GM18499 (cell line): ENCODE measurements at regions not wholly inside any gene's neighbourhood (a gene's known extent, or its start where the extent isn't known, plus 50 kb on each side); places are given as distances from the start of the nearest gene placed in this dataset.
"Not testable (repeated sequence)": the region's sequence is repeated elsewhere in the genome, so short reads cannot be mapped to it uniquely, and the experiment has no call there.

Experiments
- ATAC-seq: cut with Tn5 transposase; IDR thresholded peaks from one replicate; pipeline ENCODE4 v1.9.1; 2021; ENCODE audit warnings: moderate number of reproducible peaks; ENCODE audit not compliant: insufficient read depth, unreplicated experiment

DNA sequence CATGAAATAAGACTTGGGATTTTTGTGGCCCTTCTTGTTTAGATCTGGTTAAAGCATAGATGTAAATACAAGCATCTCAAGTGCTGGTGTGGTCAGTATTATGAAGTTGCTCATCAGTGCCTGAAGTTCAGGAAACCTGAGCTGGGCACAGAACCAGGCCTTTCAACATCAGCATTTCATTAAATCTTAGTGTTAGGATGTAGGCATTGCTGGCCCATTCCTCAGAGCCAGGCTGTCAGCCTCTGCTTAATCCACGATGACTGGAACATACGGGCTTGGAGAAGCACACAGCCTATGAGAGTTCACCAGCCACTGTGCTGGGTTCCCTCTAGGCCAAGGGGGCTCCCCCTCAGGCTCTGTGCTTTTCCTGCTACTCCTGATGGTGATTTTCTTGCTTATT lies 270.2 kb downstream of the EN1 start:
- ATAC-seq: no peak

DNA sequence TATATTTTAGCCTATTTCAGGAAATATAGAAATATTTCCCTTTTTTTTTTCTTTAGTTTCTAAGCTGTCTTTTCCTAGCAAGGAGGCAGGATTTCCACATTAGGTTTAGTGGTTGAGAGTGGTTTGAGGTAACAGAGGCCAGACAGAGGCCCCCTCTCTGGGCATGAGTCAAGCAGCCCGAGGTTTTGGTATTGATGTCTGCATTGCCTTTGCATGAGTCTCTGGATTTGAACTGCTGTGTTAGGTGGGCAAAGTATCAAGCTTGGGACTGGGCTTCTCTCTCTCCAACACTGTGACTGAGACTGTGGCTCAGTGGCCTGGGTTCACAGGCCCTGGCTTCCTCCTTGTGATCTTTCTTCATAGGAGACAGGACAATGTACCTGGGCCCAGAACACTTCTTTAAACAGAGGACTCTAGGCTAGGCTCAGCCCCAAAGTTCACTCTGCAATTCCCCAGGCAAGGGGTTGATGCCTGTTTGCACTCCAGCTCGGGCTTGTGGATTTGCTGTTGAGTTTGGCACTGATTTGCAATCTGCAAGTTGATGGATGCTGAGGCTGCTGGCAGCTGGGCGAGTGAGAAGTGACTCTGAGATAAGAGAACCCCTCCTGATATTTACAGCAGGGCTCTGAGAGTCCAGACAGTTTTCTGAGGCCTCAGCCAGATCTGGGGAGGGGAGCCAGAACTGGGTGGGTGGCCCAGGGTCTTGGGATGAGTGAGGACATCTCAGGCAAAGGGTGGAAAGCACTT lies 271.2 kb downstream of the EN1 start:
- no peak for ATAC-seq

DNA sequence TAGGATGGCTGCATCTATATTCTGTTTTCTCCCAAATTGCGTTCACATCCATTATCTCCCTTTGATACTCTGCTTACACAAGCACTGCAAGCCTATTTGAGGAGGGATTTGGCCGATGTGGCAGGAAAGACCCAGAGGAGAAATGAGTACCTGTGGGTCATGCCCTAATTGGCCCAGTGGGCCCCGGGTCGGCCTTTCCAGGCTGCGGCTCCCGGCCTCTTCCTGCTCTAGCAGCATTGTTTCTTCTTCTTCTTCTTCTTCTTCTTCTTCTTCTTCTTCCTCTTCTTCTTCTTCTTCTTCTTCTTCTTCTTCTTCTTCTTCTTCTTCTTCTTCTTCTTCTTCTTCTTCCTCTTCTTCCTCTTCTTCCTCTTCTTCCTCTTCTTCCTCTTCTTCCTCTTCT lies 275.1 kb downstream of the EN1 start:
- ATAC-seq: not testable (repeated sequence)

DNA sequence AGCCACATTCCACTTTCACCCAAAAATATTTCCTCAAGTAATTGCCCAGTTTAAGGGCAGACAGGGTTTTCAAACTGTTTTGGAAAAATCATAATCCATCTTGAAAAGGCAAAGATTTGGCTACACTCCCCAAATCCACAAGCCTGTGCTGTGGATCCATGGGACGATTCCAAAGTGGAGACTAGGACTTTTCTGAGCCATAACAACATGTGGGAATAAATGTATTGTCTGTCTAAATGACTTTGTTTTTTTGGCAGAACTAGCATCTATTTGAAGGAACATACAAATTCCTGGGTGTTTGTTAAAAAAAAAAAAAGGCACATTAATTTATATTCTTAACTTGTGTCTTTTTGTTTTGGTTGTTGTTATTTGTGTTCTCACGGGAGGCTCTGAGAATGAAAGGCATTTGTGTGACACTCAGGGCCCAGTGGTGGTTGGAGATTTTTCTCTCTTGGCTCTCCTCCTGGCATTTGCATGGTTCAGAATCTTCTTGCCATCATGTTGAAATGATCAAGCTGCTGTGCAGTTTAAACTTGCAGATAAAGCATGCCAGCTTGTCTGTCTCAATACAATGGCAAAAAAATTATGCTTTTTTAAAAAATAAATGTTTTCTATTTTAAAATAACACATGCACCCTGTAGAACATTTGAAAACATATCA lies 277.4 kb downstream of the EN1 start:
- no peak for ATAC-seq

DNA sequence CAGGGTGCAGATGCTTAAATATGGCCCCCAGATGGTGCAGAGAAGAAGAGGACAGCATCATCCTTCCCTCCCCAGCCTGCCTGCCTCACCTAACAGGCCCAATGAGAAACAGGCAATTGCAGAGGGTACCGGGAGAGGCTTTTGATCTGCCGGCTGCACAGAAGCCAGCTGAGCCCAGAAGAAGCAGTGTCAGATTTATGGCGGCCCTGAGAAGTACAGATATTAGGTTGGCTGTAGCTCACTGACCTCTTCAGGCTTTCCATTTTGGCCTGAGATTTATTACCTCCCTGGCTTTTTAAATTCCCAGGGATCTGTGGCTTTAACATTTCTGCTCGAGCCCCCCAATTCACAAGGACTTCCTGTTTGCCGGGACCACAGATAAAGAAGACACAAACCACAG lies 278.7 kb downstream of the EN1 start:
- no peak for ATAC-seq

DNA sequence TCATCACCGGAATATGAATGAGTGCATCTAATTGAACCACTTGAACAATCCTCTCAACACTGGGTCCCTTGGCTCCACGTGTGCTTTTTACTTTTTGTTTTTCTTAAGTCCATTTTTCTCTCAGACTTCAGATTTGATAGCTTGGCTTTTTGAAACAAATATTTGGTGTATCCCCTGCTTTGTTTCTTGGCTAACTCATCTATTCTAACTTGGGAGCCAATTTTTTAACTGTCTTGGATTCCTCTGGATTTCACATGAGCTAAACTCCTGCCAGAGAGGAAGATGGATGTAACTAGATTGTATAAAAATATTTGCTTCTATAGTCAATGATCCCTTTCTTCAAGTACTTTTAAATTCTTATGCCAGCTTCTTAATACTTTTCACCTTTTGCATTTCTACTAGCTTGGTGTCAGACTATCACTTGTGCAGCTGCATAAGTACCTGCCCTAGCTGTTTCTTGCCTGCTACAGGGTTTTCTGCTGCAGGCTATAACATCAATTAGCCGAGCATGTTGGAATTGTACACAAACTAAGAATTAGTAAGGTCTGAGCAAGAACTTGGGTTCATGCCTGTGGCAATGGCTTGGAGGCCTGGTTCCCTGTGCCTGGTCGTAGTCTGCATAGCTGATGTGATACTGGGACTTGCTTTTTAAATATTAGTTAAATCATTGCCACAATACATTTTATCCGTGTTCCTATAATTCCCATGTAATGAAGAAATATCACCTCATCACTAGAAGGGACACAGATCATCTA lies 281.5 kb downstream of the EN1 start:
- no peak for ATAC-seq

DNA sequence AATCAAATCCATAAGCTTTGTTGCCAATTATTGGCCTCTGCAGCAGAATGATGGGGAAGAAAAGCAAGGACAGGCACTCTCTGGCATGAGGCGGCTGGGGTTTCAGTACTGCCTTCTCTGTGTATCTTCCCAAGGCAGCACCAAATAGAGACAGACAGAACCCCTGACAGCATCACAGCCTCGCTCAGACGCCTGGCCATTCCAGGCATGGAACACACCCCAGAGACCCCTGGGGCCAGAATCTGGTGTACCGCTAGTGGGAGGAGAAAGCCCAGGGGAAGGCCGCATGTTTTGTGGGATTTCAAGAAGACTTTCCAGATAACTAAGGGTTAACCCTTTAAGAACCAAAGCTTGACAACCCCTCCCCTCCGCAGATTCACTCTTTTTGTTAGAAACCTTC lies 282.1 kb downstream of the EN1 start:
- ATAC-seq: no peak

DNA sequence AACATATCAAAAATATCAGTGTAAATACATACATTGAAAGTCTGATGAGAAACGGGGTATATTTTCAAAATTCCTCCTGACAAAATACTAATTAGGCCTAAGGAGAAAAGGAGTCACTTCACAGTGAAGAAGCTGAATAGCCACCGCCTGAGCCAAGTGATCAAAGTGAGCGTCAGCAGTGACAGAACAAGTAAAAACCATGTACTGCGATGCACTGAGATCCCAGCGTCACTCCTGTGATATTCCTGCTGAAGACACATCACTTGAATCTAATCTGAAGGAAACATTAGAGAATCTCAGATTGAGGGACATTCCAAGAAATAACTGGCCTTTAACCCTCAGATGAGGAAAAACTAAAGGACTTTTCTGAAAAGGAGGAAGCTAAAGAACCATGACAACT lies 285.3 kb downstream of the EN1 start:
- ATAC-seq: no peak

DNA sequence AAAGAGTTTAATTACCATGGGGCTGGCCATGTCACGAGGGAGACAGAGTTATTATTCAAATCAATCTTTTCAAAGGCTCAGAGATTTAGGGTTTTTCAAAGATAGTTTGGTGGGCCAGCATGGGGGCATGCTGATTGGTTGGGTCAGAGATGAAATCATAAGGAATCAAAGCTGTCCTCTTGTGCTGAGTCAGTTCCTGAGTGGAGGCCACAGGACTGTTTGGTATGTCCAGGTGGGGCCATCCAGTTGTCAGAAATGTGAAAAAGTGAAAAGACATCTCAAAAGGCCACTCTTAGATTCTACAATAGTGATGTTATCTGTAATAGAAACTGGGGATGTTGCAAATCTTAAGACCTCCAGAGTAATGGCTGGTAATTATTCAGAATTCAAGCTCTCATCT lies 288.6 kb downstream of the EN1 start:
- ATAC-seq: no peak

DNA sequence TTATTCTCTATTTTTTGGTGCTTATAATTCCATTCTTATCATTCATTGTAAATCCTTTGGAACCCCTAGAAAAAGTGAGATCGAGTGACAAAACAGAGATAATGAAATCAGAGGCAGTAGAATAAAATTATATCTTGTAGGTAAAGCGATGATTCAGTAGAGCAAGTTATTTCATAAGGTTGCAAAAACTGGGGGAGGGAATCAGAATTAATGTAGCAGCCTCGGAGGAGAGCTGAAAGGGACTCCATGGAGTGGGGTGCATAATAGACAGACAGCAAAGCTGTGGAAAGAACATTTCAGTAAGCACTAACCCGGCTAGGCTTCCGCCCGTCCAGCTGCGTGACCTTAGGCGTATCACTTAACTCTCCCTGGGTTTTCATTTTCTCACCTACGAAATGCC lies 289.7 kb downstream of the EN1 start:
- ATAC-seq: no peak

DNA sequence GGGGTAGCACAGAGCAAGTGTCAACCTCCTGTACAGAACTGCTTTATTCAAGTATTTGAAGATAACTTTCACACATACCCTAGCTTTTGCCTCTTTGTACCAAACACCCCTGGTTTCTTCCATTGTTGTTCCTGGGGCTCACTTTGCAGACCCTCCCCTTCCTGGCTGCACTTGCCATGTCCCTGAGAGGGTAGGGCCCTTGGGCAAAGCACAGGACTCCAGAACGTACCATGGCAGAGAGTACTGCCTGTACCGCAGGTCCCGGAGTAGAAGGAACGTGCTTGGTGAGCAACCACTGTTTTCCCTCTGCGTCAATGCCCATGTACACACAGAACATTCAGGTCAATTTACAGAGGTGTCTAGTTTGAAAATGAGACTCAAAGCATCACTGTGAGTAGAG lies 290.4 kb downstream of the EN1 start:
- no peak for ATAC-seq

DNA sequence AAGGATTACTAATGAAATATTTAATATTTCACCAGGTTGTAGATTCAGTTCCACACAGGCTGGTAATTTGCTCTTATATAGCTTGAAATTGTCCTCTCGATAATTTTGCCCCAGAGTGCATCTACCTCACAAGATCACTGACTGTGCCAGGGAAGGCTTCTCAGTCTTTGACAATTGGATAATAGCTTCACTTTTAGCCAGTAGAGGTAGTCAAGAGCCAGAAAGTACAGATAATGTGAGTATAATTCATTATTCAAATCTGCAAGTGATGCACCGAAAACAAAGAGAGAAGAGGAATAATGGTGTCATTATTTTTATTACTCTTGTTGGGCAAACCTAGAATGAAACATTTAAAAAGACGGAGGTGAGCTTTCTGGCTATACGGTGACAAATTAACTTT lies 292.8 kb downstream of the EN1 start:
- ATAC-seq: no peak

DNA sequence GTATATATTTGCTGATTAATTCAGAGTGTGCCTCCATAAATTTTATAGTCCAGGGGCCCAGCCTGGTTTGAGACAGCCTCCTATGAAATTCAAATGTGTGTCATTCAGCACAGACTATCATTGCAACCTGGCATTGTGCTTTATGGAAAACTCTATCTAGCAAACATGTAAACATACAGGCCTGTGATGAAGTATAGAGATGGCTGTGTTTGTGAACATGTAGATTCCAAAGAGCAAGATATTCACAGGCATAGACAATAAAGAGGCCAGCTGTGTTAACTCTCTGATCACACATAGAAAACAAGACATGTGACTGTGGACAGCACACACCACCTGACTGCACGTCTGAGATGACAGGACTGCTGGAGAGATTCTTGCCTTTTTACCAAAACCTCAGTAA lies 297.9 kb downstream of the EN1 start:
- ATAC-seq: no peak

DNA sequence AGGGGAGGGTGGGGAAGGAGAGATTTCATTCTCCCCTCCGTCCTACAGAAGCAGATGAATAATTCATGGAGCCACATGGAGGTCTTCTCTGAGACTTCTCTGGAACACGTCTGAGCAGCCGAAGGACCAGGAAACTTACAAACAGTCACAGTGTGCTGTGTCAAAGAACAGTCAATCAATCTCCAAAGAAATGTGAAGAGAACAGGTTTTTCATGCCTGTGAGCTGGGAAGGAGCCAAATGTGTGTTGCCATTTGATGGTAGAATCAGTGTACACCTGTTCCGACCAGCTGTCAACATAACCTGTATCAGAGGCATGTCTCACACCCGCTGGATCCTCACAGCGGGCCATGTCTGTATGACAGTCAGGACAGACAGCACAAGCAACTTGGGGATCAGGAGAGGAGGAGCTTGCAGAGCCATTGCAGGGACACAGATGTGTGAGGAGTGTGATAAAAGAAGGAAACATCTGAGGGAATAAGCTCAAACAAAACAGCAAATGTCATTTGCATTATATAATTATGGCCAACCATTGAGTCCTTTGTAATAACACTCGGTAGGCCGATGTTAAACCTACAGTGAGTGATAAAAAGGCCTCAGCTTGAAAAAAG lies 298.5 kb downstream of the EN1 start:
- ATAC-seq: no peak

DNA sequence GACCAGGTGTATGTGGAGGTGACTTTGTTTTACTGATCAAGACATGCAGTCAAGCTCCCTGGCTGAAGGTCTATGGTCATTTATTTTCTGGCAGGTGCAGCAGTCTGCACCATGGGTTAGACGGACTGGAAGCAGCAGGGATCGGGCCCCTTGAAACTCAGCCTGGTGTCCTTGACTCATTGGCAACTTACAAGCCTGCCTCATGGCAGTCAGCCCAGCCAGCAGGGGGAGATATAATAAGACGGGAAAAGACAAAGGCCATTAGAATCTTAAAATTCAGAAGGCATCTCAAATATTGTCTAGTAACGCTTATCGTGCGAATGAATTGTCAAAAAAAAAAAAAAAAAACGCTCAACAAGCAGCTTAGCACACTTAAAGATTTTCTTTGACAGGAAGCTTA lies 308.2 kb downstream of the EN1 start:
- ATAC-seq: no peak

DNA sequence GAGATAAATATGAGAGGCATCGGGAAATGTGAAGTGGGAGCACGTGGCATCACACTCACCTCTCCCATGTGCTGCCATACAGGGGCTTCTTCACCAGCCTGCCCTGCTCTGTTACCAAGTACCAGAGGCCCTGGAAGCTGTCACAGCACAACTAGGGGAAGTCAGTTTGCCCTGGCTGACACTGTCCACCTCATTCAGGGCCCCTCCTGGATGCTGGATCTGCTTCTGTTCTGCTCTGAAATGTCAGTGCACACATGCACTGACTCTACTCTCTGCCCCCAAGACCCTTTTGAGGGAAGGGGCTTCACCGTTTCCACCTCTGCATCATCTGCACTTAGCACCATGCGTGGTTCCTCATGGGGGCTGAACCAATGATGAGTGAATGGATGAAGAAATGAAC lies 311.1 kb downstream of the EN1 start:
- no peak for ATAC-seq

DNA sequence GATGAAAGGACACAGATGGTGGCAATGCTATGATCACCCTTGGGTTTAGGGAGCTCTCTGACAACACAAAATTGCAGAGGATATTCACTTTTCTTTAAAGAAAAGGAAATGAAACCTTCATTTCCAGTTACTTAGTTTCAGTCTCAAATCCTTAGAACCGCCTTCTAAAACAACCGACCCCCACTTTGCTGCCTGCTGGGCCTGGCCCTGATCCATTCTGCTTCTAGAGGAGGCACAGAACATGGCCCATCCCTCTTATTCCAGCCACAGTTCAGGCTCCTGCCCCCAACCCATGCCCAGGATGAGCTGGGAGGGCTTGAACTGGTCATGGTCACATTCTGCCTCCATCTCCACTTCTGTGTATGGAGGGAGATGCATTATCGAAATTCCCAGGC lies 311.6 kb downstream of the EN1 start:
- ATAC-seq: no peak

DNA sequence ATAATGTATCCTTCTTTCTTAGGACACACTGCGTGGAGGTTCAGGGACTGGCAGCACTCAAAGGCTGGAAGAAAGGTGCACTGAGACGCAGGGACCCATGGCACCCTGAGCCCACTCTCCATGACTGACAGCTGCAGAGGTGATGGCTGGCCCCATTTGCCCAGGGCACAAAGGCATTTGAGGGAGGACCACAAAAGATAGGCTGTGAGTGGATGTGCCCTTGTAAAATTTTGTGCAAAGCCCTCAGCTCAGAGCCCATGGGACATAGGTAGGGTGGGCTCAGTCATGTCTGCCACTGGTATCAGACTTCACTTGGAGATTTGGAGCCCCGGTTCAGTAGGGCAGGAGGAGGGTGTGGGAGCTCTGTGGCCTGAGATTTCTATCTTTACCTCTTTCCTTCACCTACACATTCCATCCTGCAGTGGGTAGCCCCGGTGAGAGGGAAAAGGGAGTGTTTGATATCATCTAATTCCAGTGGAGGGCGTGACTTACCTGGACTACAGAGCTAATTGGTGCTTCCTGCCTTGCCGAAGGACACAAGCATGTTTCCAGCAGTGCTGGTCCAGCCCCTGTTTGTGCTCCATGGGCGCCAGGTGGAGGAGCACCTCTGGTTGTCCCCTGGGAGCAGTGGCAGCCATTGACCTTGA lies 312.2 kb downstream of the EN1 start:
- no peak for ATAC-seq

DNA sequence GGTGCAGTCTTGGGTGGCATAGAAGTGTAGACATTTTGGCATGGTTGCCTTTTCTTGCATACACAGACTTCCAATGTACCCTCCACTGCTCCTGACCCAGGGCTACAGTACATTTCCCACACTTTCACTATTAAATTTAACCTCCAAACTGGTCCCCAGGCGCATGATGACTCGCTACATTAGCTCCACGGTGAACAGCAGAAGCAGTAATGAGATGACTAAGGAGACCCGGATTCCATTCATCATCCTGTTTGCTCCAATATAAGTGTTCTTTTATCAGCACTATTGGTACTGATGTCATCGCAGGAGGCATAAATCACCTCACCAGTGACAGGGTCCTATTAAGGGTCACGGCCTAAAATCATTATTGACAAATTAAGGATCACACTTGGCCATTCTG lies 316.5 kb downstream of the EN1 start:
- no peak for ATAC-seq

DNA sequence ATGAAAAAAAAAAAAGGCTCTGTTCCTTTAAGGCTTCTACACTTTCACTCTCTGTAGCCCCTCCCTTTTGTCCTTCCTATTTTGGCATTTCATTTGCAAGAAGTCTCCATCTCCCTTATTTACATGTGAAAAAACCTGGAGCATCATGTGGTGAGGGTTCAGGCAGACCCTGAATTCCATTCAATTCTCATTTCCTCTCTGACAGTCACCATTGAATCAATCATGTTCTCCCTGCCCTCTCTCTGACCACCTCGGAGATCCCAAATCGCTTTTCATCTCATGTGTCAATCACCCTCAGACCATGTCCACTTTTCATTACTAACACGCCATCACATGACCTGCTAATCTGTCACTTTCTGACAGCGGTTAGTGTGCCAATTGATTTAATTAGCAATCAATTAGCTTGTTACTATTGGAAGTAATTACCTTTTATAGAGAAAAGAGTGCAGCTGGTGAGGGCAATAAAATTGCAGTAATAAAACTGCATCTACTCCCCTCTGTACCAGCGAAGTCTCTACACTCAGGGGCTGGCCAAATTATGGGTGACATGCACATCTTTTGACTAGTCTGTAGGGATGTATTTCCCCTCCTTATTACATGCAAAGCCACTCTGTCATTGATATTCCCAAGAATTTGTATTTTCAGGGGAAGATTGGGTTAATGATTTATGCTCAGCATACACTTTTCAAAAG lies 317.4 kb downstream of the EN1 start:
- no peak for ATAC-seq
